NCI-H187 (cell line): ENCODE measurements at regions not wholly inside any gene's neighbourhood (a gene's known extent, or its start where the extent isn't known, plus 50 kb on each side); places are given as distances from the start of the nearest gene placed in this dataset.
"Not testable (repeated sequence)": the region's sequence is repeated elsewhere in the genome, so short reads cannot be mapped to it uniquely, and the experiment has no call there.

ENCODE experiments used
- DNase-seq, 2 experiments: peaks; one replicate each; lab custom pipeline; 2025; lab: John Stamatoyannopoulos, UW

DNA sequence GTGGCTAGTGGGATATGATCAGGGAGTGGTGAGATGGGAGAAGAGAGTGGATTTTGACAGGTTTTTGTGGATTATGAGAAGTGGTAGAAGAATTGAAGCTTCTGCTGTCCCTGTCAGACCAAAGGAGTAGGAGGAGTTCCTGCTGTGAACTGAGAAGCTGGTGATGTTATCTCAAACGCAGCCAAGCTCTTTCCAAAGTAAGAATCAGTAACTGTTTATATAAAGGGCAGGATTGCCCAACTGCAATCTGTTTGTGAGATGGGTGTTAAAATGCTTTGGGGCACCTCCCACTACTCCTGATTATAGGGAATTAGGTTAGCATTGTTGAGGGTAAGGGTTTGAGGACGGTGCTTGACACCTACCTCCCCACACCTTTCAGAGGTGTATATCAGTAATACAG lies 60.5 kb upstream of the USP25 start:
- no peak for DNase-seq

DNA sequence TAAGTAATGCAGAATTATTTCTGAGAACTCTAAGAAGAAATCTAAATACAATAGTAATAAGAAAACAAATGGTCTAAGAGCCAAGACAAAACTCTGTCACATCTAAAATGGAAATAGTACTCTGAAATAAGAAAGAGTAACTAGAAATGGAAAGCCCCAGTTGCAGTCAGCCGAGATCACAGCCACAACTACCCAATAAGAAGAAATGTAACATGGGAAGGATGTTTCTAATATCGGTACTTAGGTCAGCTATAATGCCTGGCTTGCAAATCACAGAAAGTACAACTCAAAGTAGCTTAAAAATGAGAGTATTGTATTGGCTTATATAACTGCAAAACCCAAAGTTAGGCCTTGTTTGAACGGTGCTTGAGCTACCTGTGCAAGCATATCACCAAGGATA lies 58.6 kb upstream of the USP25 start:
- DNase-seq: no peak

DNA sequence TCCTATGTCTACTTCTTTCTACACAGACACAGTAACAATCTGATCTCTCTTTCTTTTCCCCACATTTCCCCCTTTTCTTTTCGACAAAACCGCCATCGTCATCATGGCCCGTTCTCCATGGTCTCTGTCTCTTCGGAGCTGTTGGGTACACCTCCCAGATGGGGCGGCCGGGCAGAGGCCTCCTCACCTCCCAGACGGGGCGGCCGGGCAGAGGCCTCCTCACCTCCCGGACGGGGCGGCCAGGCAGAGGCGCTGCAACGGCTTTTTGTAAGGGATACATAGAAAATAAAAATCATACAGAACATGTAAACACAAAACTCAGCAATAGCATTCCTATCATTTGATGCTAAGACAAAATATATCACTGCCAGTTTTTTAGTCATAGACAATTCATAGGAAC lies 57.2 kb upstream of the USP25 start:
- DNase-seq: not testable (repeated sequence)

DNA sequence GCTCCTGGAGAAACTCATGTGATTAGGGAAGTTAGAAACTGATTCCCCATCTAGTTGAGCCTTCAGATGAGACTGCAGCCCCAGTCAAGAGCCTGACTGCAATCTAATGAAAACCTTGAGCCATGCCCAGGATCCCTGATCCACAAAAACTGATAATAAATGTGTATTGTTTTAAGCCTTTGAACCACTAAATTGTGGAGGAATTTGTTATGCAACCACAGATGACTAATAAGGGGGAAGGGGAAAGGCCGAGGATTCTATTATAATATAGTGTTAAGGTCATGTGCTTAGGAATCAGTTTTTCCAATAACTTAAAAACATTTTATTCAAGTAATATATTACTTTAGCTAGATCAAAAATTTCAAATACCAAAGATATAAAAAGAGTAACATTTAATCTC lies 52.8 kb upstream of the USP25 start:
- DNase-seq: no peak

DNA sequence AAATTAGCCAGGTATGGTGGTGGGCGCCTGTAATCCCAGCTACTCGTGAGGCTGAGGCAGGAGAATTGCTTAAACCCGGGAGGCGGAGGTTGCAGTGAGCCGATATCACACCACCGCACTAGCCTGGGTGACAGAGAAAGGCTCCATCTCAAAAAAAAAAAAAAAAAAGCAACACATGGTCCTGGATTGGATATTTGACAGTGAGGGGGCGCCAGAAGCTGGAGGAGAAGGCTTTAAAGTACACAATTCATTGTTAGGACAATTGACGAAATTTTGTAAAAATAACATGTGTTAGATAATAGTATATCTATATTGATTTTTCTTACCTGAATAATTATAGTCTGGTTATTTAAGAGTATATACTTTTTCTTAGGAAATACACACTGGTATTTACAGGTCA lies 50.2 kb upstream of the USP25 start:
- DNase-seq: no peak
